ENCODE measurements at regions not wholly inside any gene's neighbourhood (a gene's known extent, or its start where the extent isn't known, plus 50 kb on each side); places are given as distances from the start of the nearest gene placed in this dataset.

- H3K9me3 Mint-ChIP-seq = no peaks in the 10 kb centered on the region
- CTCF ChIA-PET = no interaction called here
- intact Hi-C loops (cut with DNase I, micrococcal nuclease) = no loop called here
These were observed 101.3 kb upstream of the SKAP2 start for GRCh38 chr7:26965724-26966123.

GRCh38 chr7:26964156-26964808 is 99.9 kb upstream of the SKAP2 start:
- ChIA-PET POLR2A (no interaction called here), CTCF (no interaction called here)
- Mint-ChIP-seq H3K27me3 (peaks cover 7% of the 10 kb centered on the region), H3K27ac (no peak overlapping the region), H3K4me1 (ENCODE audit: low read depth) (no peaks in the 10 kb centered on the region), H3K4me3 (no peak overlapping the region), H3K36me3 (ENCODE audit: low read depth) (no peaks in the 10 kb centered on the region), H3K9me3 (no peaks in the 10 kb centered on the region)
- Histone ChIP-seq H3K36me3 (ENCODE audit: insufficient read depth, low read length) (no peaks in the 10 kb centered on the region), H3K27ac (ENCODE audit: low read depth in 1 of 2, low read length in 2 of 2) (no peak overlapping the region), H3K4me1 (ENCODE audit: insufficient read depth, low read length) (no peaks in the 10 kb centered on the region), H3K4me3 (ENCODE audit: low read length) (no peak overlapping the region), H3K9me3 (ENCODE audit: control insufficient read depth in 1 of 2, insufficient read depth in 1 of 2, low read length in 2 of 2) (no peaks in the 10 kb centered on the region), H3K27me3 (ENCODE audit: control insufficient read depth in 1 of 2, insufficient read depth in 2 of 2, low read length in 2 of 2) (no peaks in the 10 kb centered on the region)
- ATAC-seq (ENCODE audit: poor library complexity) (no peak), DNase-seq (no peak)
- intact Hi-C loops (cut with DNase I, micrococcal nuclease) = no loop called here
- no peak for TF ChIP-seq CTCF (IDR thresholded peaks at IDR 0.05)

More at GRCh38 chr7:26965724-26966123, 101.3 kb upstream of the SKAP2 start:
- no peaks in the 10 kb centered on the region for H3K27me3 ChIP-seq (ENCODE audit: control insufficient read depth in 1 of 2, insufficient read depth in 2 of 2, low read length in 2 of 2)
- Mint-ChIP-seq H3K27ac (no peak overlapping the region), H3K4me3 (no peak overlapping the region), H3K27me3 (peaks cover 3% of the 10 kb centered on the region), H3K36me3 (ENCODE audit: low read depth) (no peaks in the 10 kb centered on the region), H3K4me1 (ENCODE audit: low read depth) (no peaks in the 10 kb centered on the region)
- POLR2A ChIA-PET = no interaction called here
- H3K4me1 ChIP-seq (ENCODE audit: insufficient read depth, low read length) = no peaks in the 10 kb centered on the region
- H3K9me3 ChIP-seq (ENCODE audit: control insufficient read depth in 1 of 2, insufficient read depth in 1 of 2, low read length in 2 of 2) = no peaks in the 10 kb centered on the region
- TF ChIP-seq CTCF (IDR thresholded peaks at IDR 0.05) = no peak
- no peak overlapping the region for H3K4me3 ChIP-seq (ENCODE audit: low read length)
- H3K27ac ChIP-seq (ENCODE audit: low read depth in 1 of 2, low read length in 2 of 2) = no peak overlapping the region
- H3K36me3 ChIP-seq (ENCODE audit: insufficient read depth, low read length) = no peaks in the 10 kb centered on the region
- DNase-seq (no peak), ATAC-seq (ENCODE audit: poor library complexity) (no peak)

- no peak for TF ChIP-seq CTCF (IDR thresholded peaks at IDR 0.05)
- H3K27me3 ChIP-seq (ENCODE audit: control insufficient read depth in 1 of 2, insufficient read depth in 2 of 2, low read length in 2 of 2) = no peaks in the 10 kb centered on the region
- no peaks in the 10 kb centered on the region for H3K9me3 Mint-ChIP-seq
- POLR2A ChIA-PET = no interaction called here
- DNase-seq = no peak
- no peaks in the 10 kb centered on the region for H3K36me3 ChIP-seq (ENCODE audit: insufficient read depth, low read length)
- no peaks in the 10 kb centered on the region for H3K9me3 ChIP-seq (ENCODE audit: control insufficient read depth in 1 of 2, insufficient read depth in 1 of 2, low read length in 2 of 2)
- no peaks in the 10 kb centered on the region for H3K4me1 Mint-ChIP-seq (ENCODE audit: low read depth)
- no peak overlapping the region for H3K4me3 ChIP-seq (ENCODE audit: low read length)
- no peaks in the 10 kb centered on the region for H3K4me1 ChIP-seq (ENCODE audit: insufficient read depth, low read length)
- H3K27ac Mint-ChIP-seq = no peak overlapping the region
- CTCF ChIA-PET = no interaction called here
- no peak for ATAC-seq (ENCODE audit: poor library complexity)
- no peaks in the 10 kb centered on the region for H3K36me3 Mint-ChIP-seq (ENCODE audit: low read depth)
- intact Hi-C loops (cut with DNase I, micrococcal nuclease) = no loop called here
- H3K27me3 Mint-ChIP-seq = peaks cover 17% of the 10 kb centered on the region
- H3K27ac ChIP-seq (ENCODE audit: low read depth in 1 of 2, low read length in 2 of 2) = no peak overlapping the region
- no peak overlapping the region for H3K4me3 Mint-ChIP-seq
These were observed 94.9 kb upstream of the SKAP2 start for GRCh38 chr7:26959290-26959689.

Data from CD4-positive, alpha-beta T cell (primary cell).